BLaER1 (cell line): ENCODE measurements at regions not wholly inside any gene's neighbourhood (a gene's known extent, or its start where the extent isn't known, plus 50 kb on each side); places are given as distances from the start of the nearest gene placed in this dataset.
"Not testable (repeated sequence)": the region's sequence is repeated elsewhere in the genome, so short reads cannot be mapped to it uniquely, and the experiment has no call there.

Experiments used
- H3K27ac ChIP-seq: shearing (Covaris generic); formaldehyde crosslinking; 2 replicates; pipeline ENCODE4 v1.8.1; 2022
- H3K27me3 ChIP-seq: shearing (Covaris generic); formaldehyde crosslinking; 2 replicates; pipeline ENCODE4 v1.8.1; 2022
- H3K36me3 ChIP-seq: shearing (Covaris generic); formaldehyde crosslinking; 2 replicates; pipeline ENCODE4 v1.8.1; 2022
- H3K4me1 ChIP-seq: shearing (Covaris generic); formaldehyde crosslinking; 2 replicates; pipeline ENCODE4 v1.8.1; 2022
- H3K4me2 ChIP-seq: shearing (Covaris generic); formaldehyde crosslinking; 2 replicates; pipeline ENCODE4 v1.8.1; 2022
- H3K4me3 ChIP-seq: shearing (Covaris generic); formaldehyde crosslinking; 2 replicates; pipeline ENCODE4 v1.8.1; 2022
- H3K9ac ChIP-seq: shearing (Covaris generic); formaldehyde crosslinking; 2 replicates; pipeline ENCODE4 v1.8.1; 2022
- H3K9me3 ChIP-seq: shearing (Covaris generic); formaldehyde crosslinking; 2 replicates; pipeline ENCODE4 v1.8.1; 2022
- H4K20me1 ChIP-seq: shearing (Covaris generic); formaldehyde crosslinking; 2 replicates; pipeline ENCODE4 v1.8.1; 2022

- not testable (repeated sequence) for H3K4me3 ChIP-seq, H3K27ac ChIP-seq, H3K4me2 ChIP-seq, H3K9me3 ChIP-seq, H3K27me3 ChIP-seq, H3K36me3 ChIP-seq, H3K9ac ChIP-seq, H4K20me1 ChIP-seq, H3K4me1 ChIP-seq
These were observed 70.2 kb downstream of the LGALS9C start for GRCh38 chr17:18546514-18547398.

- H3K9ac ChIP-seq, H3K27ac ChIP-seq, H3K4me1 ChIP-seq, H3K27me3 ChIP-seq, H3K4me2 ChIP-seq, H4K20me1 ChIP-seq, H3K4me3 ChIP-seq, H3K36me3 ChIP-seq, H3K9me3 ChIP-seq: not testable (repeated sequence)
These were observed 80.5 kb downstream of the LGALS9C start for GRCh38 chr17:18557086-18557485.

GRCh38 chr17:18563381-18564098, 80.7 kb downstream of the TBC1D28 start:
- not testable (repeated sequence) for H3K27ac ChIP-seq, H4K20me1 ChIP-seq, H3K4me3 ChIP-seq, H3K9ac ChIP-seq, H3K36me3 ChIP-seq, H3K9me3 ChIP-seq, H3K27me3 ChIP-seq
- H3K4me1 ChIP-seq, result peaks cover 14% of the 10 kb centered on the region
- peak overlapping the region; percentile 60 for H3K4me2 ChIP-seq

GRCh38 chr17:18564099-18564448, 80.1 kb downstream of the TBC1D28 start:
- H3K9ac ChIP-seq, H3K27ac ChIP-seq: not testable (repeated sequence)
- H3K4me2 ChIP-seq, result peak overlapping the region; percentile 60

GRCh38 chr17:18568108-18568995, 75.8 kb downstream of the TBC1D28 start:
- not testable (repeated sequence) for H3K4me3 ChIP-seq, H3K9me3 ChIP-seq, H3K27me3 ChIP-seq, H3K36me3 ChIP-seq, H3K9ac ChIP-seq, H4K20me1 ChIP-seq, H3K27ac ChIP-seq, H3K4me2 ChIP-seq
- H3K4me1 ChIP-seq, result peaks cover 11% of the 10 kb centered on the region

More at GRCh38 chr17:18564099-18564448, 80.1 kb downstream of the TBC1D28 start:
- not testable (repeated sequence) for H3K36me3 ChIP-seq, H3K9me3 ChIP-seq, H4K20me1 ChIP-seq, H3K27me3 ChIP-seq, H3K4me3 ChIP-seq
- H3K4me1 ChIP-seq, result peaks cover 14% of the 10 kb centered on the region

- H3K4me2 ChIP-seq, result peak overlapping the region; percentile 37
- not testable (repeated sequence) for H4K20me1 ChIP-seq, H3K27ac ChIP-seq, H3K9ac ChIP-seq, H3K4me3 ChIP-seq, H3K9me3 ChIP-seq, H3K36me3 ChIP-seq, H3K4me1 ChIP-seq, H3K27me3 ChIP-seq
These were observed 74.7 kb downstream of the TBC1D28 start for GRCh38 chr17:18569489-18569913.

- not testable (repeated sequence) for H3K27ac ChIP-seq
These were observed 71.7 kb downstream of the TBC1D28 start for GRCh38 chr17:18572536-18572935.

GRCh38 chr17:18574137-18574536, 70.1 kb downstream of the TBC1D28 start:
- H3K27ac ChIP-seq, H3K4me2 ChIP-seq: not testable (repeated sequence)

More at GRCh38 chr17:18572536-18572935, 71.7 kb downstream of the TBC1D28 start:
- H3K27me3 ChIP-seq, H4K20me1 ChIP-seq, H3K4me3 ChIP-seq, H3K9ac ChIP-seq, H3K9me3 ChIP-seq, H3K36me3 ChIP-seq, H3K4me1 ChIP-seq, H3K4me2 ChIP-seq: not testable (repeated sequence)

More at GRCh38 chr17:18574137-18574536, 70.1 kb downstream of the TBC1D28 start:
- not testable (repeated sequence) for H3K9me3 ChIP-seq, H3K4me3 ChIP-seq, H3K36me3 ChIP-seq, H4K20me1 ChIP-seq, H3K9ac ChIP-seq, H3K4me1 ChIP-seq, H3K27me3 ChIP-seq
